GM12878 (cell line): ENCODE measurements at regions not wholly inside any gene's neighbourhood (a gene's known extent, or its start where the extent isn't known, plus 50 kb on each side); places are given as distances from the start of the nearest gene placed in this dataset.

ENCODE experiments used
- ATAC-seq: fragments of 200-7000 bp; cut with Tn5 transposase; 3 replicates; pipeline ENCODE4 v1.9.1; 2020; ENCODE audit warnings: mild to moderate bottlenecking, moderate library complexity
- BruUV-seq: library from RNA; stranded (reverse); fragments of 400-500 nt; replicated peaks from 2 replicates; lab custom pipeline; 2021; lab: Mats Ljungman, UMichigan
- CTCF ChIA-PET: fragments of 300-600 bp; sonication (Branson Sonifier 250); formaldehyde crosslinking; extraction: SDS; loops from one replicate; lab custom pipeline; 2021; ENCODE audit warnings: inconsistent platforms; lab: Yijun Ruan, JAX
- POLR2A ChIA-PET: fragments of 350-600 bp; formaldehyde crosslinking; extraction: SDS; loops from one replicate; lab custom pipeline; 2021; ENCODE audit warnings: inconsistent platforms; lab: Charles Lee
- RAD21 ChIA-PET: fragments of 300-600 bp; sonication (Branson Sonifier 250); formaldehyde crosslinking; loops from one replicate; lab custom pipeline; 2023; ENCODE audit warnings: antibody characterized with exemption; ENCODE audit not compliant: unreplicated experiment; lab: Charles Lee
- SMC1A ChIA-PET: fragments of 300-600 bp; sonication (Branson Sonifier 250); formaldehyde crosslinking; loops from one replicate; lab custom pipeline; 2023; ENCODE audit not compliant: unreplicated experiment, uncharacterized antibody; lab: Charles Lee
- DNase-seq: peaks from one replicate; pipeline ENCODE4 v3.0.0-alpha.2; 2011; ENCODE audit warnings: low read depth, low spot score
- FAIRE-seq: peaks from 3 replicates; lab custom pipeline; 2011; peaks lifted over from hg19 to GRCh38; lab: Jason Lieb, UNC
- H2AFZ ChIP-seq: 2 replicates; pipeline ENCODE4 v1.6.0; 2011; ENCODE audit warnings: low read depth, low read length, control low read depth; ENCODE audit not compliant: control insufficient read depth
- H3K27ac ChIP-seq: 2 replicates; pipeline ENCODE4 v1.5.1; 2011; ENCODE audit warnings: control low read depth; ENCODE audit not compliant: control insufficient read depth, insufficient read depth
- H3K27me3 ChIP-seq, 2 experiments: replicated peaks in 1 of 2; 2 replicates each; pipeline versions ENCODE4 v1.6.0 to v1.6.1; 2011; ENCODE audit warnings: low read length in 1 of 2; ENCODE audit not compliant: control insufficient read depth in 2 of 2, insufficient read depth in 2 of 2
- H3K36me3 ChIP-seq, 2 experiments: 2 replicates each; pipeline ENCODE4 v1.5.1; 2011; ENCODE audit warnings: low read length in 1 of 2; ENCODE audit not compliant: control insufficient read depth in 2 of 2, insufficient read depth in 2 of 2
- H3K4me1 ChIP-seq: 2 replicates; pipeline ENCODE4 v1.6.1; 2011; ENCODE audit warnings: mild to moderate bottlenecking, low read length, moderate library complexity, mixed read lengths; ENCODE audit not compliant: control insufficient read depth, insufficient read depth
- H3K4me2 ChIP-seq: 2 replicates; pipeline ENCODE4 v1.6.0; 2011; ENCODE audit warnings: control low read depth; ENCODE audit not compliant: control insufficient read depth, insufficient read depth
- H3K4me3 ChIP-seq: fragments of 200-600 bp; sonication (generic); 2 replicates; pipeline ENCODE4 v1.5.1; 2016
- H3K79me2 ChIP-seq: 2 replicates; pipeline ENCODE4 v1.6.0; 2011; ENCODE audit warnings: low read length; ENCODE audit not compliant: control insufficient read depth, insufficient read depth
- H3K9ac ChIP-seq: 2 replicates; pipeline ENCODE4 v1.8.0; 2011; ENCODE audit warnings: low read length, control low read depth, mixed read lengths; ENCODE audit not compliant: control insufficient read depth, insufficient read depth
- H3K9me3 ChIP-seq: replicated peaks from 3 replicates; pipeline ENCODE4 v1.5.1; 2011; ENCODE audit warnings: mild to moderate bottlenecking, low read length; ENCODE audit not compliant: control insufficient read depth, insufficient read depth
- H4K20me1 ChIP-seq: 2 replicates; pipeline ENCODE4 v1.6.0; 2011; ENCODE audit not compliant: control insufficient read depth, insufficient read depth
- ASH2L ChIP-seq: fragments of 300-600, 200-600 bp; sonication (generic); IDR thresholded peaks from 2 replicates; pipeline ENCODE4 v1.6.1; 2017; ENCODE audit warnings: low read depth, mild to moderate bottlenecking, borderline replicate concordance
- ELK1 ChIP-seq: IDR thresholded peaks from 2 replicates; pipeline ENCODE4 v1.6.1; 2012; ENCODE audit warnings: low read depth, low read length, improper control_type of control experiment
- FOXK2 ChIP-seq: fragments of 450-650 bp; IDR thresholded peaks from 2 replicates; pipeline ENCODE4 v1.6.1; 2017; ENCODE audit warnings: mild to moderate bottlenecking, moderate library complexity
- FOXM1 ChIP-seq: IDR thresholded peaks from 2 replicates; pipeline ENCODE4 v1.6.1; 2012; ENCODE audit warnings: low read depth, mild to moderate bottlenecking, inconsistent platforms, low read length, moderate library complexity
- HDAC6 ChIP-seq: fragments of 200-600 bp; sonication (generic); IDR thresholded peaks from one replicate; pipeline ENCODE4 v1.8.0; 2017; ENCODE audit warnings: antibody characterized with exemption; ENCODE audit not compliant: unreplicated experiment
- NFIC ChIP-seq: IDR thresholded peaks from 2 replicates; pipeline ENCODE4 v1.6.1; 2012; ENCODE audit warnings: low read depth, mild to moderate bottlenecking, inconsistent platforms, low read length, moderate library complexity
- NFYA ChIP-seq: IDR thresholded peaks from 2 replicates; pipeline ENCODE4 v1.6.1; 2011; ENCODE audit warnings: low read depth, mild to moderate bottlenecking, low read length, improper control_type of control experiment, borderline replicate concordance
- NR2C2 ChIP-seq: IDR thresholded peaks from 2 replicates; pipeline ENCODE4 v1.6.1; 2011; ENCODE audit warnings: borderline replicate concordance, low read depth; ENCODE audit not compliant: control insufficient read depth, insufficient read length
- NRF1 ChIP-seq: conservative IDR thresholded peaks from 2 replicates; pipeline ENCODE4 v1.6.1; 2011; ENCODE audit warnings: mild to moderate bottlenecking, low read depth, low read length, improper control_type of control experiment
- POLR2A ChIP-seq: IDR thresholded peaks from 2 replicates; pipeline ENCODE4 v1.6.1; 2011; ENCODE audit warnings: low read depth, mild to moderate bottlenecking, low read length
- POU2F2 ChIP-seq: IDR thresholded peaks from 3 replicates; pipeline ENCODE4 v1.6.1; 2011; ENCODE audit warnings: low read depth, mild to moderate bottlenecking, low read length, borderline replicate concordance
- RCOR1 ChIP-seq: conservative IDR thresholded peaks from 2 replicates; pipeline ENCODE4 v1.6.1; 2012; ENCODE audit warnings: low read depth, low read length, improper control_type of control experiment
- RFX5 ChIP-seq: IDR thresholded peaks from 2 replicates; pipeline ENCODE4 v1.6.1; 2011; ENCODE audit warnings: low read depth, low read length, improper control_type of control experiment
- SMAD5 ChIP-seq: IDR thresholded peaks from 2 replicates; pipeline ENCODE4 v1.6.1; 2016; ENCODE audit warnings: antibody characterized with exemption, low read depth
- SP1 ChIP-seq: IDR thresholded peaks from one replicate; pipeline ENCODE4 v1.6.1; 2011; ENCODE audit warnings: low read depth, low read length
- TCF12 ChIP-seq: IDR thresholded peaks from 2 replicates; pipeline ENCODE4 v1.6.1; 2011; ENCODE audit warnings: low read depth, mild to moderate bottlenecking, low read length
- WGBS: methylation state at CpG from one replicate; pipeline ENCODE4 v1.1.6; 2016; ENCODE audit warnings: low lambda C conversion rate; ENCODE audit not compliant: insufficient replicate concordance, insufficient coverage; ENCODE audit errors: missing lambda C conversion rate; 5-methylcytosine and 5-hydroxymethylcytosine counted together
- in situ Hi-C: fragments of 300-500 bp; cut with MboI; formaldehyde crosslinking; loops from 9 replicates; pipeline ENCODE4 v1.14.3; 2018; ENCODE audit warnings: mixed read lengths
- intact Hi-C: fragments of 100-400 bp; cut with micrococcal nuclease; formaldehyde crosslinking; loops from one replicate; pipeline ENCODE4 v1.14.2; 2022; ENCODE audit not compliant: unreplicated experiment

- TF ChIP-seq FOXM1 (no peak), FOXK2 (no peak)
- TF ChIP-seq, all 136 proteins: peak for 0
Observed at GRCh38 chr17:79557276-79558090, 53.4 kb downstream of the RBFOX3 start (continued).

DNA sequence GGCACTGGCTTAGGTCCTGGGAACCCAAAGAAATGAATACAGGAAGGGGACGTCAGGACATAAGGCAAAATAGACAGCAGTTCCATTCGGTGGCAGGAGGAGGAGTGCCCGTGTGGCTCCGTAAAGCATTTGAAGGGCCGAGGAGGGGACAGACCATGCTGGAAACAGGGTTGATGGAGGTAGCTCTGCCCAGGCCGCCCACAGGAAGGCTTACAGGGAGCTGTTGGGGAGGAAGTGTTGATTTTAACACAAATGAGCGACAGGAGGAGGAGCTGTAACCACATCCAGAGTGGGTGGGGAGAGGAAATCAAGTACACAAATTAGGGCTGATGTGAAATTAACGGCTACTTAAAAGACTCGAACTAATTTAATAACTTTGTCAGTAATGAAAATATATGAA is 54.6 kb downstream of the RBFOX3 start:
- no peak overlapping the region for H2AFZ ChIP-seq
- CTCF ChIA-PET = no interaction called here
- H3K4me2 ChIP-seq = no peak overlapping the region
- no peak for ATAC-seq
- FAIRE-seq = no peak
- BruUV-seq = no TSS peak
- no peaks in the 10 kb centered on the region for H4K20me1 ChIP-seq
- no peaks in the 10 kb centered on the region for H3K79me2 ChIP-seq
- H3K27me3 ChIP-seq = no peaks in the 10 kb centered on the region; a peak in 1 of 4 replicates
- intact Hi-C loops = no loop called here
- no peak overlapping the region for H3K4me3 ChIP-seq
- SMC1A ChIA-PET = no interaction called here
- POLR2A ChIA-PET = no interaction called here
- WGBS = 30% methylated on average over 9 of the region's 9 CpGs
- in situ Hi-C loops = no loop called here
- no peaks in the 10 kb centered on the region; the same call in 2 of the 3 replicates for H3K9me3 ChIP-seq
- no peak for DNase-seq
- TF ChIP-seq HDAC6 (no peak), NFIC (no peak), FOXK2 (no peak), RCOR1 (no peak), SMAD5 (no peak), ASH2L (no peak), POLR2A (no peak), NFYA (no peak), POU2F2 (no peak), NR2C2 (no peak), SP1 (no peak), RFX5 (no peak), NRF1 (no peak), TCF12 (no peak), ELK1 (no peak)
- TF ChIP-seq, all 136 proteins: peak for 0
- Histone ChIP-seq H3K9ac (no peak overlapping the region), H3K27ac (no peak overlapping the region), H3K36me3 (no peaks in the 10 kb centered on the region), H3K4me1 (no peaks in the 10 kb centered on the region)
- RAD21 ChIA-PET = no interaction called here
